WTC11 (cell line): ENCODE measurements at regions not wholly inside any gene's neighbourhood (a gene's known extent, or its start where the extent isn't known, plus 50 kb on each side); places are given as distances from the start of the nearest gene placed in this dataset.
"Not testable (repeated sequence)": the region's sequence is repeated elsewhere in the genome, so short reads cannot be mapped to it uniquely, and the experiment has no call there.

Experiments used
- CREB1 ChIP-seq: sonication (generic); formaldehyde crosslinking; IDR thresholded peaks from 2 replicates; pipeline ENCODE4 v1.8.0; 2023; ENCODE audit warnings: mild to moderate bottlenecking, missing genetic modification reagents
- E2F5 ChIP-seq: sonication (generic); formaldehyde crosslinking; IDR thresholded peaks from 2 replicates; pipeline ENCODE4 v1.8.1; 2022; ENCODE audit warnings: mild to moderate bottlenecking, moderate library complexity, missing genetic modification reagents
- NR3C1 ChIP-seq: sonication (generic); formaldehyde crosslinking; conservative IDR thresholded peaks from 2 replicates; pipeline ENCODE4 v1.8.1; 2023; ENCODE audit warnings: low read depth, mild to moderate bottlenecking, missing genetic modification reagents
- SOX15 ChIP-seq: fragments of 250-450 bp; sonication (Bioruptor Pico); IDR thresholded peaks from 2 replicates; pipeline ENCODE4 v1.9.0; 2021; ENCODE audit warnings: mild to moderate bottlenecking
- TEAD4 ChIP-seq: sonication (generic); formaldehyde crosslinking; IDR thresholded peaks from 2 replicates; pipeline ENCODE4 v1.8.0; 2022; ENCODE audit warnings: mild to moderate bottlenecking, missing genetic modification reagents
- TF ChIP-seq, protein P1 (sequence below): fragments of 200-600 bp; IDR thresholded peaks from 2 replicates; pipeline ENCODE4 v1.8.0; 2022; ENCODE audit warnings: antibody characterized with exemption
- TF ChIP-seq, protein P2 (sequence below): sonication (generic); formaldehyde crosslinking; IDR thresholded peaks from 2 replicates; pipeline ENCODE4 v1.8.1; 2022; ENCODE audit warnings: missing genetic modification reagents, borderline replicate concordance
- TF ChIP-seq, protein P3 (sequence below): sonication (generic); formaldehyde crosslinking; IDR thresholded peaks from 2 replicates; pipeline ENCODE4 v1.8.1; 2023; ENCODE audit warnings: mild to moderate bottlenecking, missing genetic modification reagents, moderate library complexity

DNA sequence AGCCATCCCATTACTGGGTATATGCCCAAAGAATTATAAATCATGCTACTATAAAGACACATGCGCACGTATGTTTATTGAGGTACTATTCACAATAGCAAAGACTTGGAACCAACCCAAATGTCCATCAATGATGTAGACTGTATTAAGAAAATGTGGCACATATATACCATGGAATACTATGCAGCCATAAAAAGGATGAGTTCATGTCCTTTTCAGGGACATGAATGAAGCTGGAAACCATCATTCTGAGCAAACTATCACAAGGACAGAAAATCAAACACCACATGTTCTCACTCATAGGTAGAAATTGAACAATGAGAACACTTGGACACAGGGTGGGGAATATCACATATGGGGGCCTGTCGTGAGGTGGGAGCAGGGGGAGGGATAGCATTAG lies 103.5 kb upstream of the ADRA1B start:
- TF ChIP-seq CREB1; NR3C1 (CRISPR knock-in tag); E2F5; SOX15 (CRISPR knock-in tag); TEAD4 (CRISPR knock-in tag): not testable (repeated sequence)
- TF ChIP-seq, protein P1, sequence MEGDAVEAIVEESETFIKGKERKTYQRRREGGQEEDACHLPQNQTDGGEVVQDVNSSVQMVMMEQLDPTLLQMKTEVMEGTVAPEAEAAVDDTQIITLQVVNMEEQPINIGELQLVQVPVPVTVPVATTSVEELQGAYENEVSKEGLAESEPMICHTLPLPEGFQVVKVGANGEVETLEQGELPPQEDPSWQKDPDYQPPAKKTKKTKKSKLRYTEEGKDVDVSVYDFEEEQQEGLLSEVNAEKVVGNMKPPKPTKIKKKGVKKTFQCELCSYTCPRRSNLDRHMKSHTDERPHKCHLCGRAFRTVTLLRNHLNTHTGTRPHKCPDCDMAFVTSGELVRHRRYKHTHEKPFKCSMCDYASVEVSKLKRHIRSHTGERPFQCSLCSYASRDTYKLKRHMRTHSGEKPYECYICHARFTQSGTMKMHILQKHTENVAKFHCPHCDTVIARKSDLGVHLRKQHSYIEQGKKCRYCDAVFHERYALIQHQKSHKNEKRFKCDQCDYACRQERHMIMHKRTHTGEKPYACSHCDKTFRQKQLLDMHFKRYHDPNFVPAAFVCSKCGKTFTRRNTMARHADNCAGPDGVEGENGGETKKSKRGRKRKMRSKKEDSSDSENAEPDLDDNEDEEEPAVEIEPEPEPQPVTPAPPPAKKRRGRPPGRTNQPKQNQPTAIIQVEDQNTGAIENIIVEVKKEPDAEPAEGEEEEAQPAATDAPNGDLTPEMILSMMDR: not testable (repeated sequence)
- TF ChIP-seq, protein P2, sequence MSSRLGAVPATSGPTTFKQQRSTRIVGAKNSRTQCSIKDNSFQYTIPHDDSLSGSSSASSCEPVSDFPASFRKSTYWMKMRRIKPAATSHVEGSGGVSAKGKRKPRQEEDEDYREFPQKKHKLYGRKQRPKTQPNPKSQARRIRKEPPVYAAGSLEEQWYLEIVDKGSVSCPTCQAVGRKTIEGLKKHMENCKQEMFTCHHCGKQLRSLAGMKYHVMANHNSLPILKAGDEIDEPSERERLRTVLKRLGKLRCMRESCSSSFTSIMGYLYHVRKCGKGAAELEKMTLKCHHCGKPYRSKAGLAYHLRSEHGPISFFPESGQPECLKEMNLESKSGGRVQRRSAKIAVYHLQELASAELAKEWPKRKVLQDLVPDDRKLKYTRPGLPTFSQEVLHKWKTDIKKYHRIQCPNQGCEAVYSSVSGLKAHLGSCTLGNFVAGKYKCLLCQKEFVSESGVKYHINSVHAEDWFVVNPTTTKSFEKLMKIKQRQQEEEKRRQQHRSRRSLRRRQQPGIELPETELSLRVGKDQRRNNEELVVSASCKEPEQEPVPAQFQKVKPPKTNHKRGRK (CRISPR knock-in tag): not testable (repeated sequence)
- TF ChIP-seq, protein P3, sequence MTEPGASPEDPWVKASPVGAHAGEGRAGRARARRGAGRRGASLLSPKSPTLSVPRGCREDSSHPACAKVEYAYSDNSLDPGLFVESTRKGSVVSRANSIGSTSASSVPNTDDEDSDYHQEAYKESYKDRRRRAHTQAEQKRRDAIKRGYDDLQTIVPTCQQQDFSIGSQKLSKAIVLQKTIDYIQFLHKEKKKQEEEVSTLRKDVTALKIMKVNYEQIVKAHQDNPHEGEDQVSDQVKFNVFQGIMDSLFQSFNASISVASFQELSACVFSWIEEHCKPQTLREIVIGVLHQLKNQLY (CRISPR knock-in tag): not testable (repeated sequence)
